HEK293 (cell line): ENCODE measurements at regions not wholly inside any gene's neighbourhood (a gene's known extent, or its start where the extent isn't known, plus 50 kb on each side); places are given as distances from the start of the nearest gene placed in this dataset.

ENCODE experiments used
- CTCF ChIA-PET: fragments of 350-600 bp; formaldehyde crosslinking; extraction: SDS; loops from one replicate; lab custom pipeline; 2021; ENCODE audit warnings: antibody characterized with exemption; lab: Yijun Ruan, JAX
- POLR2A ChIA-PET: fragments of 300-600 bp; formaldehyde crosslinking; extraction: SDS; loops from one replicate; lab custom pipeline; 2020; ENCODE audit warnings: antibody characterized with exemption, inconsistent platforms; lab: Yijun Ruan, JAX
- H3K27ac ChIP-seq: fragments of 200-500 bp; sonication (Bioruptor generic); 2 replicates; pipeline ENCODE4 v1.5.1; 2014; ENCODE audit warnings: low read depth, low read length, control low read depth, inconsistent platforms; ENCODE audit errors: extremely low read depth
- H3K36me3 ChIP-seq, 2 experiments: fragments of 200-500 bp in 1 of 2; sonication (Bioruptor generic) in 1 of 2; 1 replicate in 1 of 2; 2 replicates in 1 of 2; pipeline ENCODE4 v1.5.1; 2014 to 2017; ENCODE audit warnings: inconsistent platforms in 2 of 2, low read length in 2 of 2; ENCODE audit not compliant: control insufficient read depth in 2 of 2, insufficient read depth in 1 of 2
- H3K4me1 ChIP-seq: fragments of 200-500 bp; sonication (Bioruptor generic); 2 replicates; pipeline ENCODE4 v1.5.1; 2014; ENCODE audit warnings: mild to moderate bottlenecking, low read length, inconsistent platforms; ENCODE audit not compliant: control insufficient read depth, insufficient read depth
- H3K4me3 ChIP-seq: 2 replicates; pipeline ENCODE4 v1.5.1; 2011; ENCODE audit warnings: low read depth, mild to moderate bottlenecking, control low read depth, low read length, moderate library complexity
- H3K9me3 ChIP-seq: fragments of 200-500 bp; sonication (Bioruptor generic); 2 replicates; pipeline ENCODE4 v1.5.1; 2014; ENCODE audit warnings: low read depth, low read length, inconsistent platforms; ENCODE audit not compliant: control insufficient read depth, insufficient read depth
- ELK4 ChIP-seq: IDR thresholded peaks from 2 replicates; pipeline ENCODE4 v1.6.1; 2011; ENCODE audit warnings: mild to moderate bottlenecking, low read depth, low read length, borderline replicate concordance
- KLF1 ChIP-seq: fragments of 450-650 bp; formaldehyde crosslinking; IDR thresholded peaks from 2 replicates; pipeline ENCODE4 v1.5.1; 2016; ENCODE audit warnings: missing biosample characterization, missing genetic modification characterization
- KLF16 ChIP-seq: fragments of 450-650 bp; formaldehyde crosslinking; IDR thresholded peaks from 2 replicates; pipeline ENCODE4 v1.5.1; 2017; ENCODE audit warnings: missing biosample characterization, missing genetic modification characterization
- PRDM1 ChIP-seq: fragments of 450-650 bp; formaldehyde crosslinking; IDR thresholded peaks from 2 replicates; pipeline ENCODE4; 2016; ENCODE audit warnings: missing biosample characterization, missing genetic modification characterization
- PRDM4 ChIP-seq: fragments of 450-650 bp; formaldehyde crosslinking; IDR thresholded peaks from 2 replicates; pipeline ENCODE4 v1.5.1; 2017; ENCODE audit warnings: missing biosample characterization, missing genetic modification characterization
- ZBTB49 ChIP-seq: fragments of 450-650 bp; formaldehyde crosslinking; IDR thresholded peaks from 2 replicates; pipeline ENCODE4 v1.5.1; 2016; ENCODE audit warnings: missing biosample characterization, missing genetic modification characterization, low read depth
- ZFP69B ChIP-seq: fragments of 450-650 bp; formaldehyde crosslinking; IDR thresholded peaks from 2 replicates; pipeline ENCODE4 v1.5.1; 2016; ENCODE audit warnings: missing biosample characterization, missing genetic modification characterization
- ZIC2 ChIP-seq: fragments of 450-650 bp; formaldehyde crosslinking; IDR thresholded peaks from 2 replicates; pipeline ENCODE4 v1.5.1; 2016; ENCODE audit warnings: missing biosample characterization, missing genetic modification characterization
- ZNF10 ChIP-seq: fragments of 450-650 bp; formaldehyde crosslinking; IDR thresholded peaks from 2 replicates; pipeline ENCODE4 v1.5.1; 2017; ENCODE audit warnings: missing biosample characterization, missing genetic modification characterization
- ZNF133 ChIP-seq: fragments of 450-650 bp; formaldehyde crosslinking; IDR thresholded peaks from 2 replicates; pipeline ENCODE4 v1.5.1; 2016; ENCODE audit warnings: missing biosample characterization, missing genetic modification characterization
- ZNF24 ChIP-seq: fragments of 450-650 bp; formaldehyde crosslinking; IDR thresholded peaks from 2 replicates; pipeline ENCODE4 v1.5.1; 2016; ENCODE audit warnings: missing biosample characterization, missing genetic modification characterization
- ZNF26 ChIP-seq: fragments of 450-650 bp; formaldehyde crosslinking; IDR thresholded peaks from 2 replicates; pipeline ENCODE4 v1.5.1; 2016; ENCODE audit warnings: missing biosample characterization, missing genetic modification characterization
- ZNF280D ChIP-seq: fragments of 450-650 bp; formaldehyde crosslinking; IDR thresholded peaks from 2 replicates; pipeline ENCODE4 v1.5.1; 2016; ENCODE audit warnings: missing biosample characterization, missing genetic modification characterization
- ZNF629 ChIP-seq: fragments of 450-650 bp; formaldehyde crosslinking; IDR thresholded peaks from 2 replicates; pipeline ENCODE4 v1.5.1; 2017; ENCODE audit warnings: missing biosample characterization, missing genetic modification characterization
- ZNF645 ChIP-seq: fragments of 450-650 bp; formaldehyde crosslinking; IDR thresholded peaks from 2 replicates; pipeline ENCODE4; 2016; ENCODE audit warnings: missing biosample characterization, missing genetic modification characterization
- ZNF701 ChIP-seq: fragments of 450-650 bp; formaldehyde crosslinking; IDR thresholded peaks from 2 replicates; pipeline ENCODE4 v1.5.1; 2016; ENCODE audit warnings: missing biosample characterization, missing genetic modification characterization
- ZNF776 ChIP-seq: fragments of 450-650 bp; formaldehyde crosslinking; IDR thresholded peaks from 2 replicates; pipeline ENCODE4 v1.5.0; 2017; ENCODE audit warnings: missing biosample characterization, missing genetic modification characterization, borderline replicate concordance
- ZNF837 ChIP-seq: fragments of 450-650 bp; formaldehyde crosslinking; IDR thresholded peaks from 2 replicates; pipeline ENCODE4 v1.5.1; 2016; ENCODE audit warnings: missing biosample characterization, missing genetic modification characterization
- ZNF843 ChIP-seq: fragments of 450-650 bp; formaldehyde crosslinking; IDR thresholded peaks from 2 replicates; pipeline ENCODE4 v1.5.1; 2016; ENCODE audit warnings: missing biosample characterization, missing genetic modification characterization

GRCh38 chr10:89845541-89846280 lies 144.3 kb downstream of the KIF20B start:
- CTCF ChIA-PET = interaction anchor here (0.6 kb wide), 2 partner anchors 12 to 92 kb away, joined by 3 to 4 read pairs; no protein-coding TSS in a partner anchor
- no peak overlapping the region for H3K4me3 ChIP-seq
- TF ChIP-seq ZNF701 (no peak), ZNF629 (tag by site-specific recombination) (no peak), ZBTB49 (tag by site-specific recombination) (no peak), PRDM1 (tag by site-specific recombination) (no peak), ZIC2 (no peak), ZNF10 (tag by site-specific recombination) (no peak)
- POLR2A ChIA-PET = no interaction called here
- no peaks in the 10 kb centered on the region for H3K36me3 ChIP-seq
- no peak overlapping the region for H3K27ac ChIP-seq
- H3K4me1 ChIP-seq = no peaks in the 10 kb centered on the region
- no peaks in the 10 kb centered on the region; the same call in 1 of the 2 replicates for H3K9me3 ChIP-seq

GRCh38 chr10:89846281-89846630 lies 144.9 kb downstream of the KIF20B start:
- Histone ChIP-seq H3K27ac (no peak overlapping the region), H3K4me1 (no peaks in the 10 kb centered on the region), H3K9me3 (no peaks in the 10 kb centered on the region; the same call in 1 of the 2 replicates), H3K36me3 (no peaks in the 10 kb centered on the region), H3K4me3 (no peak overlapping the region)
- ChIA-PET POLR2A (no interaction called here), CTCF (no interaction called here)
- TF ChIP-seq ZNF776 (tag by site-specific recombination) (no peak), ZNF133 (tag by site-specific recombination) (no peak), ZNF24 (tag by site-specific recombination) (no peak), PRDM1 (tag by site-specific recombination) (peak; percentile 57; the same call in 1 of the 2 replicates), ZNF837 (tag by site-specific recombination) (no peak), ZNF843 (tag by site-specific recombination) (no peak)

GRCh38 chr10:89846786-89847185 lies 145.4 kb downstream of the KIF20B start:
- Histone ChIP-seq H3K4me1 (no peaks in the 10 kb centered on the region), H3K36me3 (no peaks in the 10 kb centered on the region), H3K9me3 (no peaks in the 10 kb centered on the region; the same call in 1 of the 2 replicates), H3K27ac (no peak overlapping the region), H3K4me3 (no peak overlapping the region)
- ChIA-PET CTCF (interaction anchor here (1.1 kb wide), 1 partner anchor 16 kb away, joined by 4 read pairs; no protein-coding TSS in a partner anchor), POLR2A (no interaction called here)
- TF ChIP-seq KLF1 (tag by site-specific recombination) (no peak), KLF16 (tag by site-specific recombination) (no peak), ZFP69B (tag by site-specific recombination) (no peak), ELK4 (no peak), PRDM4 (tag by site-specific recombination) (no peak), ZNF645 (tag by site-specific recombination) (no peak), ZNF26 (tag by site-specific recombination) (no peak), ZNF280D (no peak)
